GM06990 (cell line): ENCODE measurements at regions not wholly inside any gene's neighbourhood (a gene's known extent, or its start where the extent isn't known, plus 50 kb on each side); places are given as distances from the start of the nearest gene placed in this dataset.
A peak's percentile ranks its signal among the peaks of the same experiment; 100 is the strongest.

Experiments
- DNase-seq: peaks from one replicate; pipeline ENCODE4 v3.0.0-alpha.2; 2011; ENCODE audit not compliant: insufficient read length; ENCODE audit errors: extremely low read depth
- H3K27me3 ChIP-seq: replicated peaks from 2 replicates; pipeline ENCODE4 v1.6.0; 2011; ENCODE audit warnings: low read length; ENCODE audit not compliant: control insufficient read depth, insufficient read depth
- H3K36me3 ChIP-seq: 2 replicates; pipeline ENCODE4 v1.5.1; 2011; ENCODE audit warnings: low read length; ENCODE audit not compliant: control insufficient read depth, insufficient read depth
- H3K4me3 ChIP-seq: replicated peaks from 2 replicates; pipeline ENCODE4 v1.5.1; 2011; ENCODE audit warnings: low read depth, mild to moderate bottlenecking, control low read depth, low read length
- CTCF ChIP-seq: IDR thresholded peaks from 2 replicates; pipeline ENCODE4 v1.5.1; 2011; ENCODE audit warnings: low read length, control low read depth, mild to moderate bottlenecking, inconsistent platforms; ENCODE audit not compliant: insufficient read depth, poor library complexity, severe bottlenecking

GRCh38 chr6:105744815-105745214, 341.3 kb upstream of the PRDM1 start:
- Histone ChIP-seq H3K27me3 (no peaks in the 10 kb centered on the region), H3K36me3 (no peaks in the 10 kb centered on the region), H3K4me3 (no peak overlapping the region)
- DNase-seq = no peak
- TF ChIP-seq CTCF = no peak

- no peaks in the 10 kb centered on the region for H3K36me3 ChIP-seq
- H3K27me3 ChIP-seq = no peaks in the 10 kb centered on the region
- DNase-seq = no peak
- TF ChIP-seq CTCF = no peak
- no peak overlapping the region for H3K4me3 ChIP-seq
Measured at GRCh38 chr6:105740946-105741645, 338.2 kb upstream of the PREP start.

- Histone ChIP-seq H3K27me3 (no peaks in the 10 kb centered on the region), H3K4me3 (no peak overlapping the region), H3K36me3 (no peaks in the 10 kb centered on the region)
- no peak for TF ChIP-seq CTCF
- DNase-seq = no peak
Measured at GRCh38 chr6:105739764-105740163, 336.9 kb upstream of the PREP start.

GRCh38 chr6:105733556-105734162, 330.8 kb upstream of the PREP start:
- no peak for DNase-seq
- TF ChIP-seq CTCF = peak; percentile 52
- Histone ChIP-seq H3K27me3 (no peaks in the 10 kb centered on the region), H3K36me3 (no peaks in the 10 kb centered on the region), H3K4me3 (no peak overlapping the region)

GRCh38 chr6:105728995-105729394, 326.1 kb upstream of the PREP start:
- TF ChIP-seq CTCF = no peak
- Histone ChIP-seq H3K4me3 (no peak overlapping the region), H3K36me3 (no peaks in the 10 kb centered on the region), H3K27me3 (no peaks in the 10 kb centered on the region)
- DNase-seq = no peak
